ENCODE measurements at regions not wholly inside any gene's neighbourhood (a gene's known extent, or its start where the extent isn't known, plus 50 kb on each side); places are given as distances from the start of the nearest gene placed in this dataset.

DNA sequence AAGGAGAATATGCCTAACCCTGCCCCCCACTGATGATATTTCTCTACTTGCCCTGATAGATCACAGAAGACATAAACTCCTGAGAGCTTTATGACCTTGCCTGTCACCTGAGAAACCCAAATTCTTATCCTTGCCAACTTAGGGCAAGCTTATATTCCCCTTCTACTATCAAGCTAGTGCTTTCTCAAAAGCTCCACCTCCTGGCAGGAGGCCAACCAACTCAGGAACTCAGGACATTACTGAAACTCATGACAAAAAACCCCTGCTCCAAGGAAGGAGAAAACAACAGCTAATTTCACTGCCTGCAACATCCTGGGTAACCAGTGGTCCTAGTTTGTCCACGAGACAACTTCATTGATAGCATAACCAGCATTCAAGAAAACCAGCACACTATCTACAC is 60.9 kb upstream of the FSCB start (continued):
- no peak for TF ChIP-seq MEF2A (IDR thresholded peaks at IDR 0.05; ENCODE audit: control insufficient read depth, low read depth, low read length)

DNA sequence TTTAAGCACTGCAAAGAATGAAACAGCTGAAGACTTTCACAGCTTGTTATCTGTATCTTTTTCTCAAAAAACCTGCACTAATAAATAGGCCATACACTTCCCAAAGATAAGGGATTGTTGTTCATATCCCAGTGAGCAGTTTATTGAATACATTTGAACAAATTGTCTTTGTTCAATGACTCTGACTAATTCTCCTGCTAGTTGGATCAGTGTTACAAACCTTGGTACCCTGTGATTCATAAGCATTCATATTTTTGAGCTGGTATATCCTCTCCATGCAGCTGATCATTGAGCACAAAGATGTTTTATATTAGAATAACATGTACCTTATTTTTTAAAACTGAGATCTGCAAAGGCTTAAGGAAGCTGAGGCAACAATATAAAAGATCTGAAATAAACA is 58.9 kb upstream of the FSCB start:
- Histone ChIP-seq H3K4me1 (replicated peaks in 1 of 2; ENCODE audit: control insufficient read depth in 2 of 2, insufficient read depth in 2 of 2, low read length in 2 of 2) (no peaks in the 10 kb centered on the region), H3K4me3 (no peak overlapping the region), H3K9me1 (ENCODE audit: control insufficient read depth, insufficient read depth, low read length) (no peaks in the 10 kb centered on the region), H4K20me1 (replicated peaks; ENCODE audit: control insufficient read depth, insufficient read depth, low read length) (no peaks in the 10 kb centered on the region), H3K9me3 (replicated peaks; ENCODE audit: control insufficient read depth, insufficient read depth, low read depth, low read length) (no peaks in the 10 kb centered on the region), H3K27ac (ENCODE audit: extremely low read depth, low read depth, low read length) (no peak overlapping the region), H3K4me2 (ENCODE audit: insufficient read depth, low read length) (no peak overlapping the region), H3K79me2 (ENCODE audit: control insufficient read depth, insufficient read depth, low read length) (no peaks in the 10 kb centered on the region), H2AFZ (ENCODE audit: low read depth, low read length) (no peak overlapping the region), H3K27me3 (ENCODE audit: control insufficient read depth in 2 of 2, insufficient read depth in 2 of 2, low read length in 2 of 2) (no peaks in the 10 kb centered on the region), H3K9ac (ENCODE audit: insufficient read depth in 1 of 2, low read depth in 2 of 2, low read length in 2 of 2) (no peak overlapping the region), H3K36me3 (ENCODE audit: control insufficient read depth, insufficient read depth, low read length) (no peaks in the 10 kb centered on the region)
- FAIRE-seq (no peak), DNase-seq (ENCODE audit: extremely low read depth in 1 of 4, low spot score in 3 of 4) (no peak), ATAC-seq (no peak)
- ChIA-PET POLR2A (no interaction called here), CTCF (ENCODE audit: low intra/inter-chr PET ratio) (no interaction called here)
- in situ Hi-C loops (cut with MboI), result no loop called here
- intact Hi-C loops (cut with micrococcal nuclease), result no loop called here
- BruUV-seq (replicated peaks), result no TSS peak
- no peak for TF ChIP-seq DPF2 (IDR thresholded peaks at IDR 0.05)
- no peak for TF ChIP-seq ZNF76 (CRISPR knock-in tag; IDR thresholded peaks at IDR 0.05; ENCODE audit: borderline replicate concordance)
- no peak for TF ChIP-seq ZNF79 (CRISPR knock-in tag; IDR thresholded peaks at IDR 0.05; ENCODE audit: low read depth)
- TF ChIP-seq ZNF23 (CRISPR knock-in tag; IDR thresholded peaks at IDR 0.05), result no peak
- no peak for TF ChIP-seq SIRT6 (IDR thresholded peaks at IDR 0.05; ENCODE audit: low read depth, low read length)
- TF ChIP-seq, protein P1, sequence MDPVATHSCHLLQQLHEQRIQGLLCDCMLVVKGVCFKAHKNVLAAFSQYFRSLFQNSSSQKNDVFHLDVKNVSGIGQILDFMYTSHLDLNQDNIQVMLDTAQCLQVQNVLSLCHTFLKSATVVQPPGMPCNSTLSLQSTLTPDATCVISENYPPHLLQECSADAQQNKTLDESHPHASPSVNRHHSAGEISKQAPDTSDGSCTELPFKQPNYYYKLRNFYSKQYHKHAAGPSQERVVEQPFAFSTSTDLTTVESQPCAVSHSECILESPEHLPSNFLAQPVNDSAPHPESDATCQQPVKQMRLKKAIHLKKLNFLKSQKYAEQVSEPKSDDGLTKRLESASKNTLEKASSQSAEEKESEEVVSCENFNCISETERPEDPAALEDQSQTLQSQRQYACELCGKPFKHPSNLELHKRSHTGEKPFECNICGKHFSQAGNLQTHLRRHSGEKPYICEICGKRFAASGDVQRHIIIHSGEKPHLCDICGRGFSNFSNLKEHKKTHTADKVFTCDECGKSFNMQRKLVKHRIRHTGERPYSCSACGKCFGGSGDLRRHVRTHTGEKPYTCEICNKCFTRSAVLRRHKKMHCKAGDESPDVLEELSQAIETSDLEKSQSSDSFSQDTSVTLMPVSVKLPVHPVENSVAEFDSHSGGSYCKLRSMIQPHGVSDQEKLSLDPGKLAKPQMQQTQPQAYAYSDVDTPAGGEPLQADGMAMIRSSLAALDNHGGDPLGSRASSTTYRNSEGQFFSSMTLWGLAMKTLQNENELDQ (CRISPR knock-in tag; IDR thresholded peaks at IDR 0.05; ENCODE audit: borderline replicate concordance), result no peak
- TF ChIP-seq POLR2H (tag; IDR thresholded peaks at IDR 0.05; ENCODE audit: low read depth), result no peak
- TF ChIP-seq, protein P2, sequence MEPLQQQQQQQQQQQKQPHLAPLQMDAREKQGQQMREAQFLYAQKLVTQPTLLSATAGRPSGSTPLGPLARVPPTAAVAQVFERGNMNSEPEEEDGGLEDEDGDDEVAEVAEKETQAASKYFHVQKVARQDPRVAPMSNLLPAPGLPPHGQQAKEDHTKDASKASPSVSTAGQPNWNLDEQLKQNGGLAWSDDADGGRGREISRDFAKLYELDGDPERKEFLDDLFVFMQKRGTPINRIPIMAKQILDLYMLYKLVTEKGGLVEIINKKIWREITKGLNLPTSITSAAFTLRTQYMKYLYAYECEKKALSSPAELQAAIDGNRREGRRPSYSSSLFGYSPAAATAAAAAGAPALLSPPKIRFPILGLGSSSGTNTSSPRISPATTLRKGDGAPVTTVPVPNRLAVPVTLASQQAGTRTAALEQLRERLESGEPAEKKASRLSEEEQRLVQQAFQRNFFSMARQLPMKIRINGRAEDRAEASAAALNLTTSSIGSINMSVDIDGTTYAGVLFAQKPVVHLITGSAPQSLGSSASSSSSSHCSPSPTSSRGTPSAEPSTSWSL (CRISPR knock-in tag; IDR thresholded peaks at IDR 0.05; ENCODE audit: borderline replicate concordance), result no peak
- no peak for TF ChIP-seq JUND (IDR thresholded peaks at IDR 0.05; ENCODE audit: borderline replicate concordance, low read depth, low read length)
- no peak for TF ChIP-seq JUND (tag; IDR thresholded peaks at IDR 0.05; ENCODE audit: borderline replicate concordance, low read depth, low read length)
- TF ChIP-seq, protein P3, sequence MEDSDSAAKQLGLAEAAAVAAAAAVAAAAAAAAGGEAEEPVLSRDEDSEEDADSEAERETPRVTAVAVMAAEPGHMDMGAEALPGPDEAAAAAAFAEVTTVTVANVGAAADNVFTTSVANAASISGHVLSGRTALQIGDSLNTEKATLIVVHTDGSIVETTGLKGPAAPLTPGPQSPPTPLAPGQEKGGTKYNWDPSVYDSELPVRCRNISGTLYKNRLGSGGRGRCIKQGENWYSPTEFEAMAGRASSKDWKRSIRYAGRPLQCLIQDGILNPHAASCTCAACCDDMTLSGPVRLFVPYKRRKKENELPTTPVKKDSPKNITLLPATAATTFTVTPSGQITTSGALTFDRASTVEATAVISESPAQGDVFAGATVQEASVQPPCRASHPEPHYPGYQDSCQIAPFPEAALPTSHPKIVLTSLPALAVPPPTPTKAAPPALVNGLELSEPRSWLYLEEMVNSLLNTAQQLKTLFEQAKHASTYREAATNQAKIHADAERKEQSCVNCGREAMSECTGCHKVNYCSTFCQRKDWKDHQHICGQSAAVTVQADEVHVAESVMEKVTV (CRISPR knock-in tag; IDR thresholded peaks at IDR 0.05), result no peak
- no peak for TF ChIP-seq DACH1 (IDR thresholded peaks at IDR 0.05; ENCODE audit: partially characterized antibody)

All from K562 (cell line).